GM21619 (cell line): ENCODE measurements at regions not wholly inside any gene's neighbourhood (a gene's known extent, or its start where the extent isn't known, plus 50 kb on each side); places are given as distances from the start of the nearest gene placed in this dataset.
"Not testable (repeated sequence)": the region's sequence is repeated elsewhere in the genome, so short reads cannot be mapped to it uniquely, and the experiment has no call there.

Experiments used
- ATAC-seq: cut with Tn5 transposase; IDR thresholded peaks from one replicate; pipeline ENCODE4 v1.9.1; 2021; ENCODE audit not compliant: unreplicated experiment

DNA sequence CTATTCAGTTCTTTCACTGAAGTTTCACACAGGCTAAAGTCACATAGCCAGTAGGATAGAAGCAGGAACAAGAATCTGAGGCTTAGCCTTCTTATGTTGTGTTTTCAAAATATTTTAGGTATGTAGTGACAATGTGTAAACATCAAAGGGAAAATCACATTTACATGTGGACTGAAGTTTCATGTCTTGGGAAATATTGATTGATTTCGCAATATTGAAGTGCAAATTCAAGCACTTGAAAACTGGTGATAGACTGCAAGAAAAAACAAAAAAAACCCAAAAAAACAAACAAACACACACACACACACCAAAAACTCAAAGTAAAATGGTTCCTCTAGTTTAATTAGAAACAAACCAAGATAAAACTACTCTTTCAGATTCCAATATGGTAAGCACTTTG lies 773.3 kb downstream of the PDCD6IP start:
- ATAC-seq = no peak

DNA sequence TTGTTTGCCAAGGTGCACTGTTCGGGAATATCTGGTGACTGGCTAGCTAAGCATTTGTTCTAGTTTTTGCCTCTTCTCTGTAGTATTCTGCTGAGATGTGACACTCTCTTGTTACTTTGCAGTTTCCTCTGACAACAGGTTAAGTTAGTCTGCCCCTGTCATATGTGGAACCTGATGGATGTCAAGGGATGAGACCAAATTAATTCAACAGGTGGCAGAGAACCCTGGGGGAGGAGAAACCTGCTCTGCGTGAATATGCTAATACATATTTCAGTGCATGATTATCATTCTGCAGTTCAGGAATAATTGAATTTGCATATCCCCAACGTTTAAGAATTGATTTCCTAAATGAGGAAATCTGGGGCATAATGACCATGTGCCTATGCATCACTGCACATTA lies 777.3 kb downstream of the PDCD6IP start:
- ATAC-seq = no peak

DNA sequence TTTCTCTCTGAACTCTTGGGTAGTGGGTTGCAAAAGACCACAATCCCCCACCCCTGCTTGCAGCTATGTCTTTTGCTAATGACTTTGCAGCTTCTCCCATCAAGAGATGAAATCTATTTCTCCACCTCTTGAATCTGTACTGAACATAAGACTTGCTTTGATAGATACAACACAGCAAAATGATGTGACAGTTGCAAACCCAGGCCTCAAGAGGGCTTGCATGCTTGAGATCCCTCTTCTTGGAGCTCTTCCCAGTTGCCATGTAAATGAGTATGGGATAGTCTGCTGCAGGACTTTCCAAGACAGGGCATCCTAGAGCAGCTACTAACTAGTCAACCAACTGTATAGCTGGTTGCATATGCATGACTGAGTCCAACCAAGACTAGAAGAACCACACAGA lies 783.6 kb downstream of the PDCD6IP start:
- ATAC-seq = no peak

DNA sequence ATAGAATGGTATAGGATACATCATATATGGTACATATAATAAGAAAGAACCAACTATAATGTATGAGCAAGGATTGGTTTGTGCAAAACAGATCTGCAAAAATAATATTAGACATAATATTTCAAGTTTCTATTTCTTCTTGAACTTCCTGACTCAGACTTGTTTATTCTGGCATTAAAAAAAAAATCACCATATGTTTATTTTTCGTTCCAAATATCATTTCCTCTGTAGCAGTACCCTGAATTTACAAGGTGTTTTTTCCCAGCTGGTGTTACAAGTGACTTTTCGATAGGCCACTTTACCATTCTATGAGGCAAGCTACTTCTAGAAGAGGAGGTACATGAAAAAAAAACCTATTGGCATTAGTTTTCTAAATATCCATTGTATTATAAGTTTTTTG lies 785.0 kb downstream of the PDCD6IP start:
- ATAC-seq = no peak

DNA sequence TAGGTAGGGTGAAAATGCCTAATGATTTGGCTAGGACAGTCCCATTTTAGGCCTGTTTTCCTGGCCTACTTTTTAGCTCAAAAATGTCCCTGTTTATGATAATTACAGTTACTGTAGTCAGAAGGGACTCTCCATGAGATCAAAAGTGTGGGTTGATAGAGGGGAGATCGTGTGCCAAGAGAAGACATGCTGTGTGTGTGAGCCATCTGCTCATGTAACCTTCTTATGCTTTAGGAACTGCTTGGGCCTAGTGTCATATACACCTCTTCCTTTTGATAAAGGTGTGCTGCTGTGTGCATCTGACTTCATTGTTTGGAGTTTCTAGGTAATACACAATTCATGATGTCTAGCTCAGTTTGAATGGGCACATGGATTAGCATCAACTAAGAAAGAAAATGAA lies 786.5 kb downstream of the PDCD6IP start:
- no peak for ATAC-seq

DNA sequence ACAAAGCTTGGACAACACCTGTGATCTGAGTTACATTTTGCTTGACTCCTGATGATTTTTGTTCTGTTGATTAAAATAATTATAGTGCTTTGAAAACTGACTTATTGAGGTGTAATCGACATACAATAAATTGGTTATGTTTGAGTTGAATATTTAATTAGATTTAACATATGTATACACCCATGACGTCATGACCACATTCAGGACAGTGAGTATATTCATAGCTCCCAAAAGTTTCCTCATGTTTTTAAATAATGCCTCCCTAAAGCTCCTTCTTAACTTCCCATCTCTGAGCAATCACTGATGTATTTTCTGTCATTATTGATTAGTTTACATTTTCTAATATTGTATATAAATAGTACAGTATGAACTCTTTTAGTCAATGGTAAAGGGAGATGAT lies 801.2 kb downstream of the PDCD6IP start:
- ATAC-seq = no peak

DNA sequence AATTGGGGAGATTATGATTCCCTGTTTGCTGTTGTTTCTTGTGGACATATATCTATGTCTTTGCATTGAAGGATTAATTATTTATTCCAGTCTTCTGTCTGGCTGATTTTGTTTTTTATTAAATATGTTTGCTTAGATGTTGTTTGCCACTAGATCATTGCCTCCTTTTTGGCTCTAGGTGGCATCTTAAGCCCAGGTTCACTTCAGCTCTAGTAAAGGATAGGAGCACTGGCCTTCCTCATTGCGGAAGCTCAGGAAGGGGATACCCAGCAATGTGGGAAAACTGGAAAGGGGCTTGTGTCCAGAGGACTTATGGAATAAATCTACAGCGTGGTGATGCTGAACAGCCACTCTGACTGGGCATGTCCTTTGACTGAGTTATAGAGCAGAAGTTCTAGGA lies 821.6 kb downstream of the PDCD6IP start:
- ATAC-seq = no peak

DNA sequence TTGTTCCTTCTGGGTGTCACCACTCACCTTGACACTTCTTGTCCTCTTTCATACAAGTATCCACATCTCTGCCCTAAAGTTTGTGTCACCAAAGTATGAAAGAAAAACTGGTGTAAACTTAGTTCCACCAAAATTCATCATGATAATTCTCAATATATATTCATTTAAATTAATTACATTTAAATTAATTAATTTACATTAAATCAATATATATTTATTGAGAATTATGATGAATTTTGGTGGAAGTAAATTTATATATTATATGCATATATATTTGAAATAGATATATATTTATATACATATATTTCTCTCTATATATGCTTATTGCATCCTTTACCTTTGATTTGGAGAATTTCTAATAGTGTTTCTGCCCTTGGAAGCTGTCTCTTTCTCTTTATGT lies 828.3 kb downstream of the PDCD6IP start:
- ATAC-seq = no peak

DNA sequence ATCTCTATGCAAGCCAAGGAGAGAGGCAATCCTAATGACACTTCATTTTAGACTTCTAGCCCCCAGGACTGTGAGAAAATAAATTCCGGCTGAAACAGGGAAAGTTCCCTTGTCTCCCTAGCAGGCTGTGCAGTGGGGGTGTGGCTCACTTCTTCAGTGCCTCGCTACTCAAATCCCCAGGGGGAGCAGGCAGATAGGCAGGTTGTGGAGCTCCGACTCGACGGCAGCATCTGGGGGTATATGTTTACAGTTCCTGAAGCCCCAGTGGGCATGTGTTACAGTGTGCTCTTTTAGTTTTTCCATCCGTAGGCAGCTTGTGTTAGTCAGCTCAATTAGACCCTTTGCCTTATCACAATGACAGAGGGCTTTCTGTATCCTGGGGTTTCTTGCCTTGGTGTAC lies 836.5 kb downstream of the PDCD6IP start:
- no peak for ATAC-seq

DNA sequence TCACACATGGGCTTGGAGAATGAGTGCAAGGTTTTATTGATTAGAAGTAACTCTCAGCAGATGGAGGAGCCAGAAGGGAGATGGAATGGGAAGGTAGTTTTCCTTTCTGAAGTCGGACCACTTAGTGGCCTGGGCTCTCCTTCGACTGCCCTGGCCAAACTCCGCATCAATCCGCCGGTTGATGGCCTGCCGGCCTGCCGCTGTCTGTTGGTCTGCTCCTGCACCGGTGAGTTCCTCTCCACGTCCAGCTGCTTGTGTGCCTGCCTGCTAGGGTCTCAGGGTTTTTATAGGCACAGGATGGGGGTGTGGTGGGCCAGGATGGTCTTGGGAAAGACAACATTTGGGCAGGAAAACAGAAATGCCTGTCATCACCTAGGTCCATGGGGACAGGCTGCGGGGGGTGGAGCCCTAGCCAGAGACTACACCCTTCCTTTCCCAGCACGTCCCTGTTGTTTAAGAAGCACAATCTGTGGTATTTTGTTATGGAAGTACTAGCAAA lies 837.0 kb downstream of the PDCD6IP start:
- ATAC-seq = no peak

DNA sequence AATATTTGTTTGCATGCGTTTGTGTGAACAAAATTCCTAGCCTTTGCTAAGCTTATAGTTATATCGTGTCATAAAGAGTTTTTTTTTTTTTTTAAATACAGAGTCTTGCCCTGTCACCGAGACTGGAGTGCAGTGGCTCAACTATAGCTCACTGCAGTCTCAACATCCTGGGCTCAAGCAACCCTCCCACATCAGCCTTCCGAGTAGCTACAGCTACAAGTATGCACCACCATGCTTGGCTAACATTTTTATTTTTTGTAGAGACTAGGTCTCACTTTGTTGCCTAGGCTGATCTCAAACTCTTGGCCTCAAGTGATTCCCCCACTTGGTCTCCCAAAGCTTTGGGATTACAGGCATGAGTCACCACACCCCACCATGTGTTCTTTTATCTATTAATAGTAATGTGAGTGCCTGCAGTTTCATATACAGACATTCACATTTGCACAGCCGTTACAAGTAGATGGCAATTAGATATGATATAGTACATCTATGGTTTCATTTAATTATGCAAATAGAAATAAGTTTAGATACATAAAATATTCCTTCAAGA lies 848.6 kb downstream of the PDCD6IP start:
- ATAC-seq = no peak

DNA sequence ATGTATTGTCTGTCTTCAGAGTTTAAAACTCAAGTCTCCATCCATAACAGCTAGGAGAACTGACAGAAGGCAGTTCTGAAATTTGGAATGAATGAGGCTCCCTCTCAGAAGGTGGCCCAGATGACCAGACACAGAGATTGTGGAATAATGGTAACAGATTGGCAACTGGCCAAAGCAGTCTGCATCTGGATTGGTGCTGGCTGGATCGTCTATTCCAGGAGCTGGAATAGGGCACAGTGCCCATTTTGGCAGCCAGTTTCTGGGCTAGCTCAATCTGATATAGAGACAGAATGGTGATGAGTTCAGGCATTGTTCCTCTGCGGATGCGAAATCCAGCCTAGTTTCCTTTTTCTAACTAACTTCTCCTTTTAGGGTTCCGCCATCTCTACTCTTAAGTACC lies 851.7 kb downstream of the PDCD6IP start:
- no peak for ATAC-seq

DNA sequence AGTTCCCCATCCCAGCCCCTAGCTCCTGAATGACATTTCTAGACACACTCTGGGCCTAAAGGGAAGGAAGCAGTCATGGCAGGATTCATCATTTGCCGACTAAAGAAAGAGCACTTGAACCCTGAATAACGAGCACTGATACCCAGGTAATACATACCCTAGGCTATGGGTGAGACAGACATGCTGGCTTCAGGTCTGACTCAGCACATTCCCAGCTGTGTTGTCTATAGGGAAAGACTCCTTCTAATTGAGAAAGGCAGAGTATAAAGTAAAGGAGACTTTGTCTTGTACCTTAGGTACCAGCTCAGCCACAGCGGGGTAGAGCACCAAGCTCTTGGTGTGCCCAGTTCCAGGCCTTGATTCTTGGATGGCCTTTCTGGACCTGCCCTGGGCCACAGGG lies 870.5 kb downstream of the PDCD6IP start:
- ATAC-seq = no peak

DNA sequence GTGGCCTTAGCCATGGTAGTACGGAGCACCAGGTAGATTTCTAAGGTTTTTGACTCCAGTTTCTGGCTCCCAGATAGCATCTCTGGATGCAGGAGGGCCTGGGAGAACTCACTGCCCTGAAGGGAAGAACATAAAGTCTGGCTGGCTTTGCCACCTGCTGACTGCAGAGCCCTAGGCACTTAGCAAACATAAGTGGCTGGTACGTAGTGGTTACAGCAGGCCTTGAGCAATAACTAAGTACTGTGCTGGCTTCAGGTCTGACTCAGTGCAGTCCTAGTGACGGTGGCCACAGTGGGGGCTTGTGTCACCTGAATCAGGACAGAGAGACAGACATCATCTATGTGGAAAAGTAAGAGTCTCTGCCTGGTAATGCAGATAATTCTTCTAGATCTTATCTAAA lies 871.1 kb downstream of the PDCD6IP start:
- ATAC-seq = no peak

DNA sequence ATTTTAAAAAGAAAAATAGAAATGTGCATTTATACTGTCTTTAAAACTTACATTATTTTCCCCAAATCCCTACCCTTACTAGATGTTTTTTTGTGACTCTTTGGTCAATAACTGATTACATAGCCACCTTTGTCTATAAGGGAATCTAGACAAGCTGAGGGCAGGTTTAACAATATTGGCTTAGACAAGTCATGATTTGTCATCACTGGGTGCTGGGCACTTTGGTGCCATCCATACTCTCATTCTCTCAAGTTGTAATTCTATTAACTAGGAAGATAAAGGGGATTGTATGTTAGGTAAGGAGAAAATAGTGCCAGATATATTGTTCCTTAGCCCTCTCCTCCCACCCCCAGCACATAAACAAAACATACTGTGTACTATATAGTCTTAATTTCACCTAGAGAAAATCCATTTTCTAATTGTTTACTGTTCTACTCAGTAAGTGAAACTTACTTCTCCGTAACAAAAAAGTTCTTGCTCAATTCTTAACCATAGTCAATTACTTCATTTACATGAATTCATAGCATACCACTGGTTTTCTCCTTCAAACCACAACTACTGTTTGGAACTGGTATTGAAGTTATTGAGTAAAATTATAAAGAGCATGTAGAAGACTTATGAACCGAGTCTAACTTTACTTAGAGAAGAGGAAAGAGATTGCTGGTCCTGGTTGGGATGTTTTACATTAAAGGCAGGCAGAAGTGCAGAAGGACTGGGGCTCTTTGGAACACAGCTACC lies 877.1 kb downstream of the PDCD6IP start:
- ATAC-seq = no peak

DNA sequence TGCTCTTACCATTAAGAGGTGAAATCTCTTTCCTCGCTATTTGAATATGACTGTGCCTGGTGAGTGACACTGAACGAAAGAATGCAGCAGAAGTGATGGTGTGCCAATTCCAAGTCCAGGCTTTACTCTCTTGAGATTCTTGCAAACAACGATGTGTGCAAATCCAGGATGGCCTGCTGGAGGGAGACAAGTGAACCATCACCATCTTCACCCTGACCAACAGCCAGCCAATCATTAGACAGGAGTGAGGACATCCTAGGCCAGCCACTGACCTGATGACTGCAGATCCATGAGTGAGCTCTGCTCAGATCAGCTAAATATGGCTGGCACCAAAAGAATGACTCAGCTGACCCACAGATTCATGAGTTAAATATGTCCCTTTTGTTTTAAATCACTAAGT lies 878.0 kb downstream of the PDCD6IP start:
- no peak for ATAC-seq

DNA sequence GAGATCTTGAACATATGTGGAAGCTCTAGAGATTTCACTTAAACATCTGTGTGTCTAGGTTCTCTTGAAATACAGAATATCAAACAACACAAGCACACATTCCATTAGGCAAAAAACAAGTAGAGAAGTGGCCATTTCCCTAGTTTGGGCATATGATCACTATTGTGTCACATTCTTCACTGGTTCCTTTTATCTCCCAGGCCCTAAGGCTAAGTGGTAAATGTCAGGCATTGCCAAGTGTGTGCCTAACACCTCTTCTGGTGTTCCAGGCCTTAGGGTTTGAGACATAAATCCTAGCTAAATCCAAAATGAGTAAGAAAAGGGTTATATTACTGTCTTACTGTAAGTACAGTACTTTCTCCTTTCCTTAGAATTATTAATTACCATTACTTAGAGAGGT lies 880.1 kb downstream of the PDCD6IP start:
- no peak for ATAC-seq

DNA sequence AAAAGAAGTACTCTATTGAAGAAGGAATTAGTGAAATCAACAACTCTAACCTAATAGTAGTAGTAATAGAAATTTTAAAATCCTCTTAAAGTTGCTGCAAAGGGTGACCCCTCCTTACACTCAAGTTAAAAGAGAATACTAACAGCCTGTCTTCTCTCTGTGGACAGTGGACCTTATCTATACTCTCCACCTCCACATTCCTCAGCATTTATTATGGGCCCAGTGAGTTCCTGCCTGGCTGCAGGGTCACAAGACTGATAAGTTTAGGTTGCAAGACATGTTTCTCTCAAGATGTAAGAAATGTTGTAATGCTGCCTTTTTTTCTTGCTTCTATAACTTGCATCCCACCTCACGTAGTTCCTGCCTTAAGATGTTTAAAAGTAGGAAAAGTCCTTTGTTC lies 880.6 kb downstream of the PDCD6IP start:
- not testable (repeated sequence) for ATAC-seq

DNA sequence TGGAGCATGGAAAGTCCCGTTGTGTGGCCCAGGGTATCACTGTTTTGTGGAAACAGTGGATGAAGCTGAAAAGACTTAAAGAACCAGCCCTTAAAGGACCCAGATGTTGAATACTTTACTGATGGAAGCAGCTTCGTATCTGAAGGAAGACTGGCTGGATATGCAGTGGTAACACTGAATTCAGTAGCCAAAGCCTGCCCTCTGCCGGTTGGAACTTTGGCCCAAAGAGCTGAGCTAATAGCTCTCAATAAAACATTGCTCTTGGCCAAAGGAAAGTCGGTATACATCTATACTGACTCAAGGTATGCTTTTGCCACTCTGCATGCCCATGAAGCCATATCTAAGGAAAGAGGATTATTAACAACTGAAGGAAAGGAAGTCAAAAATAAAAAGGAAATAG lies 885.4 kb downstream of the PDCD6IP start:
- no peak for ATAC-seq

DNA sequence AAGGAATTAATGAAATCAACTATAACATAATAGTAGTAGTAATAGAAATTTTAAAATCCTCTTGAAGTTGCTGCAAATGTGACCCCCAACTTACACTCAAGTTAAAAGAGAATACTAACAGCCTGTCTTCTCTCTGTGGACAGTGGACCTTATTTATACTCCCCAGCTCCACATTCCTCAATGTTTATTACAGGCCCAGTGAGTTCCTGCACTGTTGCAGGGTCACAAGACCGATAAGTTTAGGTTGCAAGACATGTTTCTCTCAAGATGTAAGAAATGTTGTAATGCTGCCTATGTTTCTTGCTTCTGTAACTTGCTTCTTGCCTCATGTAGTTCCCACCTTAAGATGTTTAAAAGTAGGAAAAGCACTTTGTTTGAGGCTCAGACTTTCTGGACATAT lies 888.1 kb downstream of the PDCD6IP start:
- no peak for ATAC-seq

DNA sequence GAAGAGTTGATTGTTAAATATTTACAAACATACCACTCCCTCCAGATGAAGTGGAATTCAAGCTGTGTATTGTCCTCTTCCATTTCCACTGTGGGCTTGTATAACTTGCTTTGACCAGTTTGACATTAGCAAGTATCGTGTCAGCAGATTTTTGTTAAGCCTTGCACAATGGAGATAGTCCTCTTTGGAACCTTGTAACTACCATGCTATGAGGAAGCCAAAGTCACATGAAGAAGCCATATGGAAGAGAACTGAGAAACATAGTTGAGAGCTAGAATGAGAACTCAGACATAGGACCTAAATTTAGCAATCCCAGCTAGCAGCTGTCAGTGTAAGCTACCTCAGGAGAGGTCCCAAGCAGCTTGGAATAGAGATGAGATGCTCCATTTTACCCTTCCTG lies 889.2 kb downstream of the PDCD6IP start:
- ATAC-seq = no peak

DNA sequence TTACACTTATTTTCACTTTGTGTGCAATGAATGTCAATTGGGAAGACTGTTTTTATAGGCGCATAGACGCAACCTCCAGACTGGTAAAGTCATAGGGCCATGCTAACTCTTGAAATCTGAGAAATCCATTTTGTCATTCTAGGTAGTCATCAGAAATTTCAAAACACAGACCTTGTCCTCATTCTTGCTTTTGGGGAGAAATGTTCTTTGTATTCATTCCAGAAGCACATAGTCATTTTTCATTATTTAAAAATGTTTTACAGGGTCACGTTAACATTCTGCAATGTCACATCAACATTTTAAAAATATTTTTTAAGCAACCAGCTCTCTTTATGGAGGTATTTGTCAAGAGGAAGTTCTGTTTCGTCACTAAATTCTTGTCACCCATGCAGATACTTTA lies 898.4 kb downstream of the PDCD6IP start:
- ATAC-seq = no peak

DNA sequence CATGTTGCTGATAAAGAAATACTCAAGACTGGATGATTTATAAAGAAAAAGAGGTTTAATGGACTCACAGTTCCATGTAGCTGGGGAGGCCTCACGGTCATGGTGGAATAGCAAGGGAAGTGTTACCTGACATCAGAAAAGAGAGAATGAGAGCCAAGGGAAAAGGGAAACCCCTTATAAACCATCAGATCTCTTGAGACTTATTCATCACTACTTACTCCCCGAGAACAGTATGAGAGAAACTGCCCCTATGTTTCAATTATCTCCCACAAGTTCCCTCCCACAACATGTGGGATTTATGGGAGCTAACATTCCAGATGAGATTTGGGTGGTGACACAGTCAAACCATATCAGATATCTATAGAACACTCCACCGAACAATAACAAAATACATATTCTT lies 904.6 kb downstream of the PDCD6IP start:
- no peak for ATAC-seq
